Stomach (tissue), 8 donors: ENCODE measurements at regions not wholly inside any gene's neighbourhood (a gene's known extent, or its start where the extent isn't known, plus 50 kb on each side); places are given as distances from the start of the nearest gene placed in this dataset.

ENCODE experiments used
- DNase-seq, 2 donors: peaks; one replicate each; pipeline versions ENCODE4 v3.0.0 to v3.0.0-alpha.2; 2013 to 2019
- H3K27ac ChIP-seq, 5 donors: fragments of 200-600 bp in 4 of 5; sonication (generic) in 4 of 5; one replicate each; pipeline ENCODE4 v1.5.1; 2013 to 2019; ENCODE audit warnings: mild to moderate bottlenecking in 1 of 5, moderate library complexity in 1 of 5
- H3K27me3 ChIP-seq, 3 donors: fragments of 200-600 bp; sonication (generic); one replicate each; pipeline ENCODE4 v1.5.1; 2017 to 2019; ENCODE audit warnings: mixed run types in 1 of 3
- H3K36me3 ChIP-seq, 4 donors: fragments of 200-600 bp; sonication (generic); 1 replicate in 3 of 4; 2 replicates in 1 of 4; pipeline ENCODE4 v1.5.1; 2016 to 2019
- H3K4me1 ChIP-seq, 4 donors: fragments of 200-600 bp; sonication (generic); one replicate each; pipeline ENCODE4 v1.5.1; 2016 to 2019
- H3K4me3 ChIP-seq, 4 donors: fragments of 200-600 bp; sonication (generic) in 3 of 4; one replicate each; pipeline ENCODE4 v1.5.1; 2016 to 2019; ENCODE audit warnings: mild to moderate bottlenecking in 1 of 4
- H3K9me3 ChIP-seq, 4 donors: fragments of 200-600 bp; sonication (generic); one replicate each; pipeline ENCODE4 v1.5.1; 2016 to 2019
- EP300 ChIP-seq: sonication (generic); formaldehyde crosslinking; IDR thresholded peaks from one replicate; pipeline ENCODE4 v1.6.1; 2017; ENCODE audit warnings: antibody characterized with exemption
- POLR2A ChIP-seq, 4 donors: fragments of 450-650 bp; IDR thresholded peaks; one replicate each; pipeline ENCODE4 v1.6.1; 2016; ENCODE audit warnings: antibody characterized with exemption in 4 of 4, control low read depth in 2 of 4, mild to moderate bottlenecking in 1 of 4, moderate library complexity in 1 of 4
- POLR2AphosphoS5 ChIP-seq, 3 donors: sonication (generic); formaldehyde crosslinking; IDR thresholded peaks; one replicate each; pipeline ENCODE4 v1.6.1; 2016; ENCODE audit warnings: antibody characterized with exemption in 3 of 3
- WGBS, 5 donors: extraction: QIAGEN DNeasy Blood & Tissue Kit in 3 of 5; methylation state at CpG; one replicate each; pipeline versions ENCODE4 v1.1.5 to v1.1.7; 2013 to 2018; 5-methylcytosine and 5-hydroxymethylcytosine counted together
- intact Hi-C: fragments of 100-400 bp; cut with DNase I; formaldehyde crosslinking; loops from one replicate; pipeline ENCODE4 v1.15.1; 2023; ENCODE audit warnings: low total_unique reads
- TF ChIP-seq, protein P1 (sequence below), 7 experiments: fragments of 450-650 bp in 4 of 7; fragments of 200-600 bp in 3 of 7; sonication (generic) in 3 of 7; IDR thresholded peaks; one replicate each; pipeline ENCODE4 v1.5.1; 2016 to 2019; ENCODE audit warnings: antibody characterized with exemption in 7 of 7, control low read depth in 2 of 7, mild to moderate bottlenecking in 1 of 7
- donor health status: healthy with polysubstance abuse.
- donor health status: Bipolar disorder and iron deficiency.
- donor health status: healthy.

DNA sequence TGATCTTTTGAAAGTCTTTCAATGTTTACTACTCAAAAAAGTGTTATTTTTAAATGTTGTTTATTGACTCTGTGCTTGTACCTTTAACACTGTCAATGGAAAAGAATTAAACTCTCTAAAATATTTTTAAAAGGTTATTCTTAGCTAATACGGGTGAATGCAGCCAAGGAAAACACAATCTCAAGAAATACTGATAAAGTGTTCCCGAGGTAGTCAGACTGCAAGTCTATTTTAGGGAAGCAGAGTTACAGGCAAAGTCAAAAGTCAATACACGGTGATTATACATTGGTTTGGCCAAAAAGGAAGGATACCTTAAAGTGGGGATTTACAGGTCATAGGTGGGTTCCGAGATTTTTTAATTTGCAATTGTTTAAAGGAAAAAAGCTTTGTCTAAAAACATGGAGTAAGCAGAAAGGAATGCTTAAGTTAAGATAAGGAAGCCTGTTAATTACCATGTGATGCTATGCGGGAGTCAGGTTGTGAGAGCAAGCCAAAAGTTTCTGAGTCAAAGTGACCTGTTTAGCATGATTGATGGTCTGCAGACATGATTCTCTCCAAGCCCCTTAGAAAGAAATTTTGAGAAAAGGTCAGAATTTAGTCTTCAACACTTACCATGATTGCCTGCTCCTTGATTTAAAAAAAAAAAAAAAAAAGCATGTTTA lies 288.4 kb downstream of the KLHL4 start:
- WGBS, 5 donors, result 8 to 16% (median 11%) methylated on average over 5 of the region's 5 CpGs
- H3K4me3 ChIP-seq, result no peak overlapping the region
- H3K36me3 ChIP-seq, result no peaks in the 10 kb centered on the region
- TF ChIP-seq POLR2A (IDR thresholded peaks at IDR 0.05), result no peak
- no peak for TF ChIP-seq EP300
- TF ChIP-seq POLR2AphosphoS5 (IDR thresholded peaks at IDR 0.05), result no peak
- TF ChIP-seq, protein P1, sequence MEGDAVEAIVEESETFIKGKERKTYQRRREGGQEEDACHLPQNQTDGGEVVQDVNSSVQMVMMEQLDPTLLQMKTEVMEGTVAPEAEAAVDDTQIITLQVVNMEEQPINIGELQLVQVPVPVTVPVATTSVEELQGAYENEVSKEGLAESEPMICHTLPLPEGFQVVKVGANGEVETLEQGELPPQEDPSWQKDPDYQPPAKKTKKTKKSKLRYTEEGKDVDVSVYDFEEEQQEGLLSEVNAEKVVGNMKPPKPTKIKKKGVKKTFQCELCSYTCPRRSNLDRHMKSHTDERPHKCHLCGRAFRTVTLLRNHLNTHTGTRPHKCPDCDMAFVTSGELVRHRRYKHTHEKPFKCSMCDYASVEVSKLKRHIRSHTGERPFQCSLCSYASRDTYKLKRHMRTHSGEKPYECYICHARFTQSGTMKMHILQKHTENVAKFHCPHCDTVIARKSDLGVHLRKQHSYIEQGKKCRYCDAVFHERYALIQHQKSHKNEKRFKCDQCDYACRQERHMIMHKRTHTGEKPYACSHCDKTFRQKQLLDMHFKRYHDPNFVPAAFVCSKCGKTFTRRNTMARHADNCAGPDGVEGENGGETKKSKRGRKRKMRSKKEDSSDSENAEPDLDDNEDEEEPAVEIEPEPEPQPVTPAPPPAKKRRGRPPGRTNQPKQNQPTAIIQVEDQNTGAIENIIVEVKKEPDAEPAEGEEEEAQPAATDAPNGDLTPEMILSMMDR (IDR thresholded peaks at IDR 0.05), result no peak
- intact Hi-C loops, result no loop called here
- H3K27ac ChIP-seq, result no peak overlapping the region
- no peaks in the 10 kb centered on the region for H3K27me3 ChIP-seq
- H3K9me3 ChIP-seq, result no peaks in the 10 kb centered on the region
- no peaks in the 10 kb centered on the region for H3K4me1 ChIP-seq
- peak in 1 of 2 donors; percentile 16 for DNase-seq

DNA sequence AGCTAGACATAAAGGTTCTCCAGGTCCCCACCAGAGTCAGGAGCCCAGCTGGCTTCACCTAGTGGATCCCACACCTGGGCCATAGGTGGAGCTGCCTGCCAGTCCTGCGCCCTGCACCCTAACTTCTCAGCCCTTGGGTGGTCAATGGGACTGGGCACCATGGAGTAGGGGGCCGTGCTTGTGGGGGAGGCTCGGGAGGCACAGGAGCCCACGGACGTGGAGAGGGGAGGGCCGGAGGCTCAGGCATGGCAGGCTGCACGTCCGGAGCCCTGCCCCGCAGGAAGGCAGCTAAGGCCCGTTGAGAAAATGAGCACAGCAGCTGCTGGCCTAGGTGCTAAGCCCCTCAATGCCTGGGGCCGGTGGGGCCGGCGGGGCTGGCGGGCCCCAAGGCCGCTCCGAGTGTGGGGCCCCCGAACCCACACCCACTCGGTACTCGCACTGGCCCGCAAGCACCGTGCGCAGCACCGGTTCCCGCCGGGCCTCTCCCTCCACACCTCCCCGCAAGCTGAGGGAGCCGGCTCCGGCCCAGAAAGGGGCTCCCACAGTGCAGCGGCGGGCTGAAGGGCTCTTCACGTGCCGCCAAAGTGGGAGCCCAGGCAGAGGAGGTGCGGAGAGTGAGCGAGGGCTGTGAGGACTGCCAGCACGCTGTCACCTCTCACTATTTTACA lies 291.1 kb downstream of the KLHL4 start:
- 89 to 100% (median 96%) methylated on average over 17 to 35 of the region's 35 CpGs for WGBS, 5 donors
- DNase-seq, result no peak
- no peaks in the 10 kb centered on the region for H3K27me3 ChIP-seq
- H3K4me1 ChIP-seq, result no peaks in the 10 kb centered on the region
- H3K36me3 ChIP-seq, result no peaks in the 10 kb centered on the region
- no peaks in the 10 kb centered on the region for H3K9me3 ChIP-seq
- no peak overlapping the region for H3K27ac ChIP-seq
- TF ChIP-seq EP300, result no peak
- TF ChIP-seq, protein P1 (IDR thresholded peaks at IDR 0.05), result no peak
- intact Hi-C loops, result no loop called here
- no peak overlapping the region for H3K4me3 ChIP-seq

DNA sequence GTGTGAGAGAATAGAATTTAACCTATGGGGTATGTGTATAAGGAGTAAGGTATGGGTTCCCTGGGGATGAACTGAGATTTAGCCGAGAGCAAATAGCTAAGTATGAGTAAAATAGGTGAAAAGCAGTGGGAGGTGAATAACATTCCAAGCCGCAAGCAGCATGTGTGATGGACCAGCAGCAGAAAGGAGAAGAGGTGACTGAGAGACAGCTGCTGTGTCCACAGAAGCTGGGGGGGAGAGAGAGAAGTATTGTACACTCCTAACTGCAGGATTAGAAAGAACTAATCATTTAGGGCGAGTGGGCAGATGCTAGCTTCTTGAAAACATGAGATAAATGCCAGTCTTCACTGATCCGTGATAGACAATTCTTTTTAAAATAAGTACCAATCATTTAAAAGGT lies 296.0 kb downstream of the KLHL4 start:
- WGBS, 5 donors, result 72 to 89% (median 77%) methylated on average over 4 of the region's 4 CpGs
- Histone ChIP-seq H3K4me1 (no peaks in the 10 kb centered on the region), H3K27me3 (no peaks in the 10 kb centered on the region), H3K4me3 (no peak overlapping the region), H3K36me3 (no peaks in the 10 kb centered on the region), H3K9me3 (no peaks in the 10 kb centered on the region), H3K27ac (no peak overlapping the region)
- DNase-seq, result no peak
- no peak for TF ChIP-seq EP300
- no peak for TF ChIP-seq POLR2AphosphoS5 (IDR thresholded peaks at IDR 0.05)
- no peak for TF ChIP-seq POLR2A (IDR thresholded peaks at IDR 0.05)
- TF ChIP-seq, protein P1 (IDR thresholded peaks at IDR 0.05), result no peak
- intact Hi-C loops, result no loop called here

DNA sequence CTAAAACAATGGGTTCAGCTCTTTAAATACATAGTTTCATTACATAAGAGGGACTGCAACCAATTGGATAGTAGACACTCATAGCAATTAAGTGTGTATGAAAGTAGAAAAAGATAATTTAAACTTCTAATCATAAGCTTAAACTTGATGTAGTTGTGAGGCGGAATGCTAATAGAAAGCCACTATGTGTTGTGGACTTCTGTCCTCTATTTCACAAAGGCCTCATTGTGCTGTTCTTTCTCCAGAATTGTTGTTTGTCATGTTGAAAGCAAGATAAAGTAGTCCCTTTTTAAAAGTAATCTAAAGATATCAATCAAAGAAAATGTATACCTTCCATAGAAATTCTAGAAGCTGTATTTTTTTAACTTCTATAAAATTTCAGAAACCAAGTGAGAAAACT lies 329.4 kb downstream of the KLHL4 start:
- Histone ChIP-seq H3K4me1 (no peaks in the 10 kb centered on the region), H3K27ac (no peak overlapping the region), H3K9me3 (peaks cover 0 to 5% (median 2%) of the 10 kb centered on the region in 4 donors), H3K36me3 (no peaks in the 10 kb centered on the region), H3K27me3 (no peaks in the 10 kb centered on the region), H3K4me3 (no peak overlapping the region)
- 39 to 70% (median 45%) methylated on average over 1 of the region's 1 CpG for WGBS, 5 donors
- intact Hi-C loops, result no loop called here
- TF ChIP-seq POLR2A (IDR thresholded peaks at IDR 0.05) (no peak), POLR2AphosphoS5 (IDR thresholded peaks at IDR 0.05) (no peak)
- peak in 1 of 2 donors; percentile 3 for DNase-seq
